HL-60 (cell line): ENCODE measurements at regions not wholly inside any gene's neighbourhood (a gene's known extent, or its start where the extent isn't known, plus 50 kb on each side); places are given as distances from the start of the nearest gene placed in this dataset.
A peak's percentile ranks its signal among the peaks of the same experiment; 100 is the strongest.

ENCODE experiments used
- DNase-seq, 2 experiments: peaks; one replicate each; pipeline ENCODE4 v3.0.0-alpha.2; 2010 to 2020; ENCODE audit warnings: low read depth in 1 of 2, low spot score in 1 of 2
- H3K27ac ChIP-seq: fragments of 250-450 bp; sonication (Bioruptor Pico); replicated peaks from 2 replicates; pipeline ENCODE4 v1.5.1; 2020; ENCODE audit warnings: mild to moderate bottlenecking, moderate library complexity
- H3K27me3 ChIP-seq: fragments of 250-450 bp; sonication (Bioruptor Pico); 2 replicates; pipeline ENCODE4 v1.5.1; 2021; ENCODE audit warnings: mild to moderate bottlenecking, moderate library complexity; ENCODE audit not compliant: insufficient read depth, poor library complexity, severe bottlenecking
- H3K4me3 ChIP-seq: replicated peaks from 2 replicates; pipeline ENCODE4 v1.5.1; 2011; ENCODE audit warnings: mild to moderate bottlenecking, control low read depth, low read length; ENCODE audit not compliant: insufficient read depth
- GABPA ChIP-seq: IDR thresholded peaks from 2 replicates; pipeline ENCODE4 v1.6.1; 2012; ENCODE audit warnings: low read depth
- POLR2AphosphoS5 ChIP-seq: IDR thresholded peaks from 2 replicates; pipeline ENCODE4 v1.6.1; 2012; ENCODE audit warnings: low read depth
- SPI1 ChIP-seq: IDR thresholded peaks from 2 replicates; pipeline ENCODE4 v1.6.1; 2012; ENCODE audit warnings: low read depth, mild to moderate bottlenecking, borderline replicate concordance
- TF ChIP-seq, protein P1 (sequence below): IDR thresholded peaks from 2 replicates; pipeline ENCODE4 v1.6.1; 2012; ENCODE audit warnings: low read depth; ENCODE audit not compliant: insufficient replicate concordance
- TF ChIP-seq, protein P2 (sequence below): IDR thresholded peaks from one replicate; pipeline ENCODE4 v1.5.1; 2011; ENCODE audit warnings: low read length, control low read depth, inconsistent platforms; ENCODE audit not compliant: insufficient read depth

DNA sequence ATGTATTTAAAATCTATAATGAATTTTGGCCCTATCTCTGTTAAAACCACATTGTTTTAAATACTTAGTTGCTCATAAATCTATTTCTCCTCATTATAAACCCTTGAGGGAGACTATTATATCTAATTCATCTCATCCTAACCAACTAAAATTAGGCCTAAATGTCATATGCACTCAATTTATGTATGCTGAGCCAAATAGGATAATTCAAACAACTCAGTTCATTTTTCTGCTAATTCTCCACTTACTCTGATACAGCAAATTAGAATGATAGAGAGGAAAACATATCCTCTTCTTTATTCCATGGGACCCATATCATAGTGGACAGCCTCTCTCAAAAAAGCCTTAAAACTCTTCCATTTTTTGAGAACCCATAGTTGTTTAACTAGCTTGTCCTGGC, 80.3 kb upstream of the TET2 start:
- DNase-seq = no peak
- H3K4me3 ChIP-seq = no peak overlapping the region
- no peak for TF ChIP-seq POLR2AphosphoS5
- no peak for TF ChIP-seq SPI1
- TF ChIP-seq, protein P1, sequence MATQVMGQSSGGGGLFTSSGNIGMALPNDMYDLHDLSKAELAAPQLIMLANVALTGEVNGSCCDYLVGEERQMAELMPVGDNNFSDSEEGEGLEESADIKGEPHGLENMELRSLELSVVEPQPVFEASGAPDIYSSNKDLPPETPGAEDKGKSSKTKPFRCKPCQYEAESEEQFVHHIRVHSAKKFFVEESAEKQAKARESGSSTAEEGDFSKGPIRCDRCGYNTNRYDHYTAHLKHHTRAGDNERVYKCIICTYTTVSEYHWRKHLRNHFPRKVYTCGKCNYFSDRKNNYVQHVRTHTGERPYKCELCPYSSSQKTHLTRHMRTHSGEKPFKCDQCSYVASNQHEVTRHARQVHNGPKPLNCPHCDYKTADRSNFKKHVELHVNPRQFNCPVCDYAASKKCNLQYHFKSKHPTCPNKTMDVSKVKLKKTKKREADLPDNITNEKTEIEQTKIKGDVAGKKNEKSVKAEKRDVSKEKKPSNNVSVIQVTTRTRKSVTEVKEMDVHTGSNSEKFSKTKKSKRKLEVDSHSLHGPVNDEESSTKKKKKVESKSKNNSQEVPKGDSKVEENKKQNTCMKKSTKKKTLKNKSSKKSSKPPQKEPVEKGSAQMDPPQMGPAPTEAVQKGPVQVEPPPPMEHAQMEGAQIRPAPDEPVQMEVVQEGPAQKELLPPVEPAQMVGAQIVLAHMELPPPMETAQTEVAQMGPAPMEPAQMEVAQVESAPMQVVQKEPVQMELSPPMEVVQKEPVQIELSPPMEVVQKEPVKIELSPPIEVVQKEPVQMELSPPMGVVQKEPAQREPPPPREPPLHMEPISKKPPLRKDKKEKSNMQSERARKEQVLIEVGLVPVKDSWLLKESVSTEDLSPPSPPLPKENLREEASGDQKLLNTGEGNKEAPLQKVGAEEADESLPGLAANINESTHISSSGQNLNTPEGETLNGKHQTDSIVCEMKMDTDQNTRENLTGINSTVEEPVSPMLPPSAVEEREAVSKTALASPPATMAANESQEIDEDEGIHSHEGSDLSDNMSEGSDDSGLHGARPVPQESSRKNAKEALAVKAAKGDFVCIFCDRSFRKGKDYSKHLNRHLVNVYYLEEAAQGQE = no peak
- no peak for TF ChIP-seq GABPA
- TF ChIP-seq, protein P2, sequence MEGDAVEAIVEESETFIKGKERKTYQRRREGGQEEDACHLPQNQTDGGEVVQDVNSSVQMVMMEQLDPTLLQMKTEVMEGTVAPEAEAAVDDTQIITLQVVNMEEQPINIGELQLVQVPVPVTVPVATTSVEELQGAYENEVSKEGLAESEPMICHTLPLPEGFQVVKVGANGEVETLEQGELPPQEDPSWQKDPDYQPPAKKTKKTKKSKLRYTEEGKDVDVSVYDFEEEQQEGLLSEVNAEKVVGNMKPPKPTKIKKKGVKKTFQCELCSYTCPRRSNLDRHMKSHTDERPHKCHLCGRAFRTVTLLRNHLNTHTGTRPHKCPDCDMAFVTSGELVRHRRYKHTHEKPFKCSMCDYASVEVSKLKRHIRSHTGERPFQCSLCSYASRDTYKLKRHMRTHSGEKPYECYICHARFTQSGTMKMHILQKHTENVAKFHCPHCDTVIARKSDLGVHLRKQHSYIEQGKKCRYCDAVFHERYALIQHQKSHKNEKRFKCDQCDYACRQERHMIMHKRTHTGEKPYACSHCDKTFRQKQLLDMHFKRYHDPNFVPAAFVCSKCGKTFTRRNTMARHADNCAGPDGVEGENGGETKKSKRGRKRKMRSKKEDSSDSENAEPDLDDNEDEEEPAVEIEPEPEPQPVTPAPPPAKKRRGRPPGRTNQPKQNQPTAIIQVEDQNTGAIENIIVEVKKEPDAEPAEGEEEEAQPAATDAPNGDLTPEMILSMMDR = no peak
- peak overlapping the region; percentile 71 for H3K27ac ChIP-seq
- no peaks in the 10 kb centered on the region for H3K27me3 ChIP-seq

DNA sequence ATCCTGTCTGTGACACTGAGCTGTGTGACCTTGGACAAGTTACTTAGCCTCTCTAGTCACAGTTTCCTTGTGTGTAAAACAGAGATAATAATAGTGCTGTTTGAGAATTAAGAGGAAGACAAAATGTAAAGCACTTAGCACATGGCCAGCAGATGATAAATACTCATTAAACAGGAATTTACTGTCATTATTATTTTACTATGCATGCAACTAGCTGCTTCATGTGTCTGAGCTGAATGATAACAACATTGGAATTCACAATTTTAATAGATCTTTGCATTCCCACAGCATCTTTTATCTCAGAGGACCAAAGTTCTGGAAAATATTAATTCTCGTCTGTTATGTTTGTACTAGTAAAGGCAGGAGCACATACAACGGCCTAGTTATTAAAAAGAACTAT, 79.2 kb upstream of the TET2 start:
- Histone ChIP-seq H3K27ac (no peak overlapping the region), H3K27me3 (no peaks in the 10 kb centered on the region), H3K4me3 (no peak overlapping the region)
- DNase-seq = no peak
- TF ChIP-seq, protein P2 = no peak
- TF ChIP-seq, protein P1 = no peak
- TF ChIP-seq SPI1 (no peak), POLR2AphosphoS5 (no peak), GABPA (no peak)

DNA sequence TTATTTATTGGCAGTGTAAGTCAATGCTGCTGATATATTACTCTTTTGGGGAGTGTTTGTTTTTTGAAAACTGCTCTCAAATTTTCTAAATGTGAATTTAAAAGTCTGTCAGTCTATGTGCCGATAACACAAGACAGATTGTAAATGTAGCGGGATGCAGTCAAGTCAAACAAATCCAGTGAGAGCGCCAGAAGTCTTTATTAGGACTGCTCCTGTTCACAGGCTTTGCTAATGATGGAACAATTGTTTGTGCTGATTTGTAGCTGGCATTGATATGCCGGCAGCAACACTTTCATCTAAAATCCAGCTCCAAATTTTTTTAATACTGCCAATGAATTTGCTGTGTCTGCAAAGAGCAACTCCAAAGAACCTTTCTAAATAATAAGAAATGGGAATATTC, 78.7 kb upstream of the TET2 start:
- TF ChIP-seq SPI1 (no peak), GABPA (no peak), POLR2AphosphoS5 (no peak)
- TF ChIP-seq, protein P1 = no peak
- TF ChIP-seq, protein P2 = no peak
- no peak for DNase-seq
- H3K4me3 ChIP-seq = no peak overlapping the region
- no peaks in the 10 kb centered on the region for H3K27me3 ChIP-seq
- H3K27ac ChIP-seq = no peak overlapping the region
